H54 (cell line): ENCODE measurements at regions not wholly inside any gene's neighbourhood (a gene's known extent, or its start where the extent isn't known, plus 50 kb on each side); places are given as distances from the start of the nearest gene placed in this dataset.

Experiments
- DNase-seq: peaks from one replicate; pipeline ENCODE4 v3.0.0; 2011; ENCODE audit warnings: low spot score, mixed read lengths; ENCODE audit not compliant: insufficient read length
- FAIRE-seq: peaks from 3 replicates; lab custom pipeline; 2011; peaks lifted over from hg19 to GRCh38; lab: Jason Lieb, UNC
- POLR2A ChIP-seq: IDR thresholded peaks from 2 replicates; pipeline ENCODE4 v1.6.1; 2011; ENCODE audit warnings: low read depth, mild to moderate bottlenecking, low read length

DNA sequence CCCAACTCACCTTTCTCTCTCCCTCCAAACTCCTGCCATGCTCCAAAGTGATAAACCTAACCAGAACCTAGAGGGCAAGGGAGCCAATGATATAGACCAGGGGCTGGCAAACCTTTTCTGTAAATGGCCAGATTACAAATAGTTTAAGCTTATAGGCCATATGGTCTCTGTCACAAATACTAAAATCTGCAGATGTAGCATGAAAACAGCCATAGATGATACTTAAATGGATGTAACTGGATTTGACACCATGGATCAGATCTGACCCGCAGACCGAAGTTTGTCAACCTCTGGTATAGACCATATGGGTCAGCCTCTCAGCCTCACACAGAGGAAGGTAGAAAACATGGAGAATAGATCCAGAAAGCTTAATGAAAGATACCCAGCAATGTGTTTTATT, 165.2 kb upstream of the STT3B start:
- no peak for TF ChIP-seq POLR2A
- no peak for DNase-seq
- FAIRE-seq, result no peak

DNA sequence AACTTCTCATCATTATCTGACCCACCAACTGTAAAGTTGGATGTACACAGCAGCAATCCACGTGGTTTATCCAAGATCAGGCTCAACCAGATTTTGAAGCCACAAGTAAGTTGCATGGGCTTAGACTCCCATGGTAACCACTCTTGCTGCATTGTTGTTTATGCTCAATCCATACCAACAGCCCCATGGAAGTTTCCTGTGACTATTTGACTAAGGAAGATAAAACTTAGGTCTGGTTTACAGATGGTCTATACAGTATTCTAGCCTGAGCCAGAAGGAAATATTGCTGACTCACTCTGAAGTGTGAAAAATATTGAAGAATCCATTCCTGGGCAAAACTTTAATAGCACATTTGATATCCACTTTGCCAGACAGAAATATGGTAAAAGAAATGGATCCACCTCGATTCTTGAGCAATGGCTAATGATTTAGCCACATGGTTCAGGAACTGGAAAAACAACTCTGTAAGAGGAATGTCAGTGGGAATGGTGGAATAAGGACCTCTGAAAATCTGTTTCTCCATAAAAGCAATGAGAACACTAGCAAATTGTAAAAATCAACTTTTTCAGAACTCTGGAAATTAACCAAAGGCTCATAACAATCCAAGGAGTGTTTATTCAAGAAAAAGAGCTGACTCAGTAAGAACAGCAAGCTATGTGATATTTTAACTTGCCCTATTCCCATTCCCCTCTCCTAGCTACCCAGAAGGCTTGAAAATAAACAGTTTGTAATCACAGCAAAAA, 162.9 kb upstream of the STT3B start:
- no peak for FAIRE-seq
- DNase-seq, result no peak
- no peak for TF ChIP-seq POLR2A

DNA sequence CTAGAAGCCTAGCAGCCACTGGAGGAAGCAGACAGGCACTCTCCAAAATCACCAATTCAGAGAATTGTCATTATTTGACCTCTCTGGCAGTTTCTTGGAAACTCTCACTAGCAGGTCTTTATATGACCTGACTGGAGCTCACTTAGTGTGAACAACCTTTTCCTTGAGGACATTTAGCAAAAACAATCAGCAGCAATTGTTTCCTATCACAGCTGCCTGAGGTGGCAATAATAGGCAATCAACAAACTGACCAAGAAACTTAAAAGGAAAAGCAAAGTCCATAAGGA, 162.4 kb upstream of the STT3B start:
- FAIRE-seq (no peak), DNase-seq (no peak)
- TF ChIP-seq POLR2A, result no peak

DNA sequence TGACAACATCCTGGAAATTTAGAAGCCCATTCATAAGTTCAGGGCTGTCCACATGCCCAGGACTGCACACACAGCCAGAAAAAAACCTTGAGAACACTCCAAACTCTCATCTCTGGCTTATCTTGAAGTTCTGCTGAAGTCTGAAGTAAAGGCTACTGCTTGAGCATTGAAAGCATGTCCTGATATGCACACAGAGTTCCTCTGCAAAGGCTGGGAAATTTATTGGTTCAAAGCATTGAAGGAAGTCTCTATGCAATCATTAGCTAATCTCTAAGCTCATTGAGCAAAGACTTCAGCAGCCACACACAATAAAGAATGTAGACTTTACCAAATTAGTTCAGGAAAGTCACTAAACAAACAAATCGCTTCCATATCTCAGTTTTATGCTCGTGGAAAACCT, 162.0 kb upstream of the STT3B start:
- FAIRE-seq, result no peak
- TF ChIP-seq POLR2A, result no peak
- no peak for DNase-seq

DNA sequence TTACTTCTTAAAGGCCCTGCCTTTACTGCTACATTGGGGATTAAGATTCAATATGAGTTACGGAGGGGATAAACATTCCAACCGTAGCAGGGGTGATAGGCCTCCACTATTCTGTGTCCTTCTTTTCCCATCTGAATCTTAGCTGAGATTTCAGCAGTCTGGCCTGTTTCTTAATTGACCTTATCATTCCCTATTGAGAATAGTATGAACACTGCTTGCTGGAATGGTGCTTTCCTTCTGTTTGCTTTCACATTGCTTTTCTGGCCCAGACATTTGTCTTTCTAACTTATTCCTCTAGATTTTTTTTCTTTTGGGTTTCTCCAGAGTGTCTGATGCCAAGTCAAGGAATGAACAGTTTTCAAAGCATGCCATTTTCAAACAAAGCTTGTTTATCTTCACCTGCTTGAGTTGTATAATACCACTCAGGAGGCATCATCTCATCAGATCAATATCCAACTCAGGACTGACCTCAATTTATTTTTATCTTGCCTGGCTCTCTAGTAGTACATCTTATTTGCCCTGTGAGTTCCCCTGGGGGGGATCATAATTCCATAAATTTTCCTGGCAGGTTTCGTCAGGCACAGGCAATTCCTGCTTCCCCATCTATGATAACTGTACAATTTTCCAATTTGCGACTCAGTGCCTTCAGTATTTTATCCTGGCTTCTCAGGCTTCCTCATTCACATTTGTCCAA, 161.1 kb upstream of the STT3B start:
- no peak for TF ChIP-seq POLR2A
- FAIRE-seq (no peak), DNase-seq (no peak)

DNA sequence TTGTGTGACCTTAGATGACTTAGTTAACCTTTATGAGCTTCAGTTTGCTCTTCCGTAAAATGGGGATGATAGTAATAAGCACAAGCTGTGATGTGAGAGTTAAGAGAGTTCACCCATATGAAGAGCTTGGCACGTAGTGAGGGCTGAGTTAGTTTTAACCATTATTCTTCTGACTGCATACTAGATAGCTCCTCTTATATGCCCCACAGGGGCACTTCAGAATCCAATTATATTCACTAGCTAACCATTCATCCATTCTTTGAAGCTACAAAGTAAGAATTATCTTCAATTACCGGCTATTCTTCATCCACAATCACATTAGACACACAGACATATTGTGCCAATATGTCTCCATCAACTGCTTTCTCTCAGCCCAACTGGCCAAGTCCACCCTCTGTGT, 159.0 kb upstream of the STT3B start:
- no peak for TF ChIP-seq POLR2A
- DNase-seq (no peak), FAIRE-seq (no peak)

DNA sequence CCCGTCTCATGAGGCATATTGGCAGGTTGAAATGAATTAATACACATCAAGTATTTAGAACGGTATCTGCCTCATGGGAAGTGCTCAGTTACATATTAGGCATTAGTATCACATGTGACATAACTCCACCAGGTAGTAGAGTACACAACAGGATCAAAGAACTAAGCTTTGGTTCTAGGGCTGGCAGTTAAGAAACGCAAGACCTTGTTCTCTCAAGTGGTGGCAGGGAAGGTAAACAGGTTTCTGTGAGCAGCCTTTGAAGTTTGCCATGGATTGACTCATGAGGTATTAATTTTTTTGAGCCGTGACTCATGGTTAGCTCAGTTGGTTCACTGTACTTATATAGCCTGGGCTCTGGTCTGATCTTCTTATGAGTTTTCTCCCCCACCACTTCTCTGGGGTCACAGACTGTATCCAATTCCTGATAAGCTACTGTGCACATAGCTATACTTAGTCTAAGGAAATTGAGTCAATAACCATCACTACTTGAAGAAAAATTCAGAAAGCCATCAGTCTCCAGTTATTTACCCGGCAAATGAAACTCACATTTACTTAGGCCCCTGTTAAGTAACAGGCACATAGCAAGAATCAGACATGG, 155.6 kb upstream of the STT3B start:
- TF ChIP-seq POLR2A, result no peak
- peak; percentile 99 for FAIRE-seq
- peak; percentile 24 for DNase-seq

DNA sequence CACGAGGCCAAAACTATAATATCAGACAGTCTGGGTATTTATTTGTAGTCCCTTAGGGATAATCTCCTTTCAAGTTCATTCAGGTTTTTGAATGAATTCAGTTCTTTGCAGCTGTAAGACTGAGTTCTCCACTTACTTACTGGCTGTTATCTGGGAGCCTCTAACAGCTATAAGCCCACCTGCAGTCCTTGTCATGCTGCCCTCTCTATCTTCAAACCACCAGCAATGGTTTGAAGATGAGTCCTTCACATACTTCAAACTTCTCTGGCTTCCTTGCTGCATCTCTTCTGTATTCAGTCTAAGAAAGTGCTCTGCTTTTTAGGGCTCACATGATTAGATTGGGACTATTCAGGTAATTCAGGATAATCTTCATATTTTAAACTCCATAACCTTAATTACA, 154.5 kb upstream of the STT3B start:
- TF ChIP-seq POLR2A, result no peak
- DNase-seq (no peak), FAIRE-seq (no peak)

DNA sequence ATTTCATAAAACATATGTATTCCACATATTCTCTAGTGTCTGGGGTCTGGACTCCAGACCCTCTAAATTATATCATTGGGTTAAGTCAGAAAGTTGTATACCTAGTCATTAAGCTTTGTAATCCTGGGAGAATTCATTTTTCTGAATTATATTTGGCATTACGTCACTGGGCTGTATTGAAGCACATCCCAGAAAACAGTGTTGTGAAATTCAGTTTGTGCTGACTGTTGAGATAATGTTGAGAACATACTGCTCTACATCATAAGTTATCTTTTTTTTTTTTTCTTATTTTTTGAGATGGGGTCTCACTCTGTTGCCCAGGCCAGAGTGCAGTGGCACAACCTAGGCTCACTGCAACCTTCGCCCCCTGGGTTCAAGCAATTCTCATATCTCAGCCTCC, 153.1 kb upstream of the STT3B start:
- no peak for TF ChIP-seq POLR2A
- DNase-seq (no peak), FAIRE-seq (no peak)

DNA sequence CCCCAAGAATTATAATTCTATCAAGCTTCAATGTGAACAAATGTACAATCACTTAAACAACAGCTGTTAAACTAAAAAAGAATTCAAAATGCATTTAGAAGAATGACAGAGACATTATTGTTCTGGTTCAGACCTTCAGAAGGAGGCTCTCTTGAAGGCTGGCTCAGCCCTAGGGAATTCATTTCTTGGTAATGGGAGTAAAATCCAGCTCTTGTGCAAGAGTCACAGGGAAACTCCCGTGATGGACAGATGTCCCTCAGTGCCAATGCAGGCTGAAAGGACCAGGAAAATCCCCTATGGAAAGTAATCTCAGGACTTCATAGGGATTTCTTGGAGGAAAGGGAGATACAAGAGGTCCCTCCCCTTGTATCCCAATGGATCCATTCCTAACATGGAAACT, 149.9 kb upstream of the STT3B start:
- no peak for DNase-seq
- no peak for TF ChIP-seq POLR2A
- no peak for FAIRE-seq

DNA sequence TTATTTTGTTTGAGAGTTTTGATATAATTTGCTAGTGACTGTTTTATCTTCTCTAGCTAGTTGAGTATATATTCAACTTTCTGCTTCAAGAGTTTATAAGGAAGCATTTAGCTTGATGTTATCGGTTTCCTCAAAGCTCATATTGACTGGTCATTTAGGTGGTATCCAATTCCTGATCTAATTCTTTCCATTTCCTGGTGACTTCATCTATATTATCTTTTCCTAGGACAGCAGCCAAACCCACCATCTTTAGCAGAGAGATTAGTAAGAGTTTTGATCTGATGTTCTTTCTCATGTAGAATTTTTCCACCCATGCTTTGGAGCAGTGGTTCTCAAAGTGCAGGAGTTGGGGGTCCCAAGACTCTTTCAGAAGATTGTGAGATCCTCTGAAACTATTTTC, 148.6 kb upstream of the STT3B start:
- FAIRE-seq, result no peak

DNA sequence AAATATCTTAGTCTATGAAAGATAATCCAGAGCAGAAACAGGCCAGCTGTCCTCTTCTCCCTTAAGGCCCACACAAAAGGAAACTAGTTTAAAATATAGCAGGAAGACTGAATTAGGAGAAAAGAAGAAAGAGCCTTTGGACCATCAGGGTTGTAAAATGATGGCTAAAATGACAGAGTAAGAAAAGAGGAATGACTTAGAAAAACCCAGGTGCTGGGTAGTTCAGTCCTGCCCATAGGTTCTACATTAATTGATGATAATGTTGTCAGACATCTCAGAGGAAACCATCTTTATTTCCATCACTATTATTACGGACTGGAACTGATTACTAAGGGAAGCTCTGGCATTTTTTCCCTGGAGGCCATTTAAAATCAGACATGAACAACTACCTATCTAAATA, 142.8 kb upstream of the STT3B start:
- TF ChIP-seq POLR2A, result no peak
- DNase-seq (no peak), FAIRE-seq (no peak)

More for the DNA sequence above, 148.6 kb upstream of the STT3B start:
- no peak for TF ChIP-seq POLR2A
- DNase-seq, result no peak

DNA sequence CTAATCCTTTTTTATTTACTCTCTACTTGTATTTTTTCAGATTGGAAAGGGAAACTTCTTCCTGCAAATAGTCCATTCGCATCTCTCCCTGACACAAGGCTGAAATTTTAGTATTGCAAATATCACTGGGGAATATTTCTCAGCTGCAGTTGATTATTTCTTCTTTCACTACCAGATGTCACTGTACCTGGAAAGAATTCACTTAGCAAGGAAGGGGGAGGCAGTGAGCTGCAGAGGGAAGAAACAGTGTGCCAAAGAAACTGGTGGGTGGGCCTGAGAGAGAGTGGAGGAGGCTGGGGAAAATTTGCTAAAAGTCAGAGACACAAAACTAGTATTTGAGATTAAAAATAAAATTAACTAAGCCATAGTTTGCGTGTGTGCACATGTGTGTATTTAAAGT, 142.3 kb upstream of the STT3B start:
- FAIRE-seq (no peak), DNase-seq (no peak)
- no peak for TF ChIP-seq POLR2A

DNA sequence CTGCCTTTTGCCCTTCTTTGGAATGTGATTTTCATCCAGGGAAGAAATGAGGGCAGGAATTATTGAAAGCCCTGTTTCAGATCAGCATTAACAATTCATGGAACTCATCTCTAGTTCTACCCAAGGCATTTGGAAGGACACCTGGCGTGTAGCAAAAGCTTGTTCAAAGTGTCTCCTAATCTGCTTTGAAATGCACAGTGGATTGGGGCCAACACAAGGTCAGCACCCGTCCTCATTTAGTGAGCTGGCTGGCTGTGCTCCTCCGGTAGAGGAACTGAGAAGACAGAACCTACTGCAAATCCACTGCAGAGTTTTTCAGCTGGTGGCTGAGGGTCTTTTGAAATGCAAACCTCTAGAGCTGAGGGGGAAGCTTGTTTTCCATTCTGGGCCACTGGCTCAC, 141.6 kb upstream of the STT3B start:
- FAIRE-seq (no peak), DNase-seq (no peak)
- no peak for TF ChIP-seq POLR2A

DNA sequence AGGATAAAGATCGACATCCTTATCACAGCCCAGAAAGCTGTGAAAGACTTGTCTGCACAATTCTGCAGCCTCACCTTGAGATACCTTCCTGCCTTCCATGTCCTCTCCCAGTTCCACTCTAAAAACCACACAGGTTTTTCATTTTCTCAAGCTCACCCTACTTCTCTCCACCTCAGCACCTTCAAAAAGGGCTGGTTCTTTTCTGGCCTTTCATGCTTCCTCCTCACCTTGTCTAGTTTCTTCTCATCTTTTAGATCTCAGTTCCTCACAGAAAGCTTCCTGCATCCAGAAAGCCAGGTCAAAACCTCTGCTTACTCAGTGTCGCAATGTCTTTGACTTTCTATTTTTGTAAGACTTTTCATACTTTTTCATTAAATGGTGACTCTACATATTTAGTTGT, 140.2 kb upstream of the STT3B start:
- no peak for FAIRE-seq
- TF ChIP-seq POLR2A, result no peak
- DNase-seq, result no peak
